DMS114 treated with DMSO at 0.1 percent for 48 hours (cell line): ENCODE measurements at regions not wholly inside any gene's neighbourhood (a gene's known extent, or its start where the extent isn't known, plus 50 kb on each side); places are given as distances from the start of the nearest gene placed in this dataset.

Source experiments
- DNase-seq: peaks from one replicate; lab custom pipeline; 2025; ENCODE audit not compliant: unreplicated experiment; lab: John Stamatoyannopoulos, UW

DNA sequence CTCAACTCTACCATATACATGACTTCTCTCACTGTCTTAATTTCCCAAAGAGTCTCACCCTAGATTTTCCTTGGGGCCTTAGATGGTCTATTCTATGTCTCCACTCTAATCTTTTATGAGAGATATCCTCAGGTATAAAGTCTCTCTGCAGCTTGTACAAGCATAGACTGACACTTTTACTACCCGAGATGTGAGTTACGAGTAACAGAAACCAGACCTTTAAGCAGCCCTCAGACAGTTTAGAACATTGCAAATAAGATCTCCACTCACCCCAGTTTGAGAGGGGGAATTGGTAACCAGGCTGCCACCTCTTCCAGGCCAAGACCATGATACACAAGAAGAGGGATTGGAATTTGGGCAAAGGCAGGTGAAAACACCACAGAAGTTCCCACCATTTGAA is 542.5 kb downstream of the TLE4 start:
- no peak for DNase-seq

DNA sequence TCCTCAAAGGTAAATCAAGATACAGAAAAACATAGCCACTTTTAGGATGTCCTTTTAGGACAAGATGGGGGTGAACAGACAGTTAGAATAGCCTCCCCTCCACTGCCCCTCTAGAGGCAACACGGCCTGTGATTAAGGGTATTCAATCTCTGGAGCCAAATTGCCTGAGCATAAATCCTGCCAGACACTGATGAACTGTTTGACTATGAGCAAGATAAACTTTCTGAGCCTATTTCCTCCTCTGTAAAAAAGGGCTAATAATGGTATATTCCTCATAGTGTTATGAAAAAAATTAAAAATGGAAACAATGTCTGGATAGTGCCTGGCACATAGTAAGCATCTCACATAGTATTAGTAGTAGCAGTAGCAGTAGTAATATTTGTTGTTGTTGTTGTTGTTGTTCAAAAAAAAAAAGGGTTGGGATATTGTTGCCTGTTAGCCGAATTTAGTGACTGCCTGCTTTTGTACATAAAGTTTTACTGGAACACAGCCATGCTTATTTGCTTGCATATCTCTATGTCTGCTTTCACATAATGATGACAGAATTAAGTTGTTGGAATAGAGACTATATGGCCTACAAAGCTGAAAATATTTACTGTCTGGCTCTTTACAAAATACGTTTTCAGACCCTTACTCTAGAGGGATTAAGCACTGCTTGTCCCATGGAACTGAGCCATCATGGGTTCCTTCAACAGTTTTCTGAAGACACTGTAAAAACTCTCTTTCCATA is 536.3 kb downstream of the TLE4 start:
- no peak for DNase-seq

DNA sequence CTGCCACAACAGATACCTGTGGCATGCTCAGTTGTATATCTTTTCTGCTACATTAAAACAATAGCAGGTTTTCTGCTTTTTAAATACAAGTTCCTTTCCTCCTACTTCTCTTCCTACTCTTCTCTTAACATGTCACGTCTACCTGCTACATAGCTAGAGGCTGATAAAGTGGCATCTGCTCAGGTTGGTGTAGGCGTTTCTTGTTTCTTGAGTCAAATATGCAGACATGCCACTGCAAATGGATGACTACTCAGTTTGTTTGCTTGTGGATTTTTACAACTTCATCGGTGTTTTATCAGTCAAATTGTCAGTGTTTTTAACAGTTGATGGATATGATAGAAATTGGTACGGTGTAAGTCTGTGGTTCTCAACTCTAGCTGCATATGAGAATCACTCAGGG is 525.7 kb downstream of the TLE4 start:
- DNase-seq = no peak

DNA sequence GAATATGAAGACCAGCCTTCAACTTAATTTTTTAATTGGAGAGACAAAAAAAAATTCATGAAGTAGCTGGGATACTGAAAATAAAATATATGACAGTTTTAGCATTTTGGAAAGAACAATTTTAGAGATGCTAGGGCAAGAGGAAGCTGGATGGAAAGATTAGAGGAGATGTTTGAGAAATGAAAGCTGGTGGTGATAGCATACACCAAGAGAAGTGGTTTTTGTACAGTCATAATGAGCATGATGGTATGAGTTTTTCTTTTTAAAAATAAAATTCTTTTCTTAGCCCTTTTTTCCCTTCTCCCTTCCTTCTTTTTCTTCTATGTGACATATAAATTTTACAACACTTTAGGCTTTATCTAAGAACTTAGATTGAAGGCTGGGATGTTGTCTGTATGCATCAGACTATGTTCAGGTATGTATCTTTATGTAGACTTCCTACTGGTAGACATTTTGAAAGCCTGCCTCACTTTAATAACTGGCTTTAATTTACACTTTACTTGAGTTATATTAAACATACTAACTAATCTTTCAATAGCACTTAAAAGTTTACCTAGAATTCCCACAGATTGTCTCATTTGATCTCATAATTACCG is 522.5 kb downstream of the TLE4 start:
- DNase-seq = no peak

DNA sequence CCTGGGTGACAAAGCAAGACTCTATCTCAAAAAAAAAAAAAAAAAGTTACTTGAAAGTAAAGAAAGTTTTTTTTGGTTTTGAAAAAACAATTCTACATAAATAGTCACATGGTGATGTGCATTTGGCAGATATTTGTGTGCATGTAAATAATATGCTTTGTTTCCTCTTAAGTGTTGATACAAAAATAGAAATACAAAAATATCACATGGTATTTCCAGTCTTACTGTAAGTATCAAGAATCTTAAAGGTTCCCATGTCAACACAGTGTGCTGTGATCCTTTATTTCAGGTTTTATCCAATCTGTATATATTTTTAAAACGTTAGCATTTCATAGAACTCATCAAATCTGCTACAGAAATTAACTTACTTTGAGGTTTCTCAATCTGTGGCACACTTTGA is 521.9 kb downstream of the TLE4 start:
- DNase-seq = no peak

DNA sequence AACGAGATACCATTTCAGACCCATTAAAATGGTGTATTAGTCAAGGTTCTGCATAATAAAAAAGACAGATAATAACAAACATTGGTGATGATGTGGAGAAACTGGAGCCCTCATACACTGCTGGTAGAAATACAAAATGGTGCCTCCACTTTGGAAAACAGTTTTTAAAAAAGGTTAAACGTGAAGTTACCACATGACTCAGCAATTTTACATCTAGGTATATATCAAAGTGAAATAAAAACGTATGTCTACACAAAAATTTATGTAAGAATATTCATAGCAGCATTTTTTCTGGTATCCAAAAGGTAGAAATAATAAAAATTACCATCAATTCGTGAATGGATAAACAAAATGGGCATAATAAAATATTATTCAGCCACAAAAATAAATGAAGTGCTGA is 519.8 kb downstream of the TLE4 start:
- no peak for DNase-seq

DNA sequence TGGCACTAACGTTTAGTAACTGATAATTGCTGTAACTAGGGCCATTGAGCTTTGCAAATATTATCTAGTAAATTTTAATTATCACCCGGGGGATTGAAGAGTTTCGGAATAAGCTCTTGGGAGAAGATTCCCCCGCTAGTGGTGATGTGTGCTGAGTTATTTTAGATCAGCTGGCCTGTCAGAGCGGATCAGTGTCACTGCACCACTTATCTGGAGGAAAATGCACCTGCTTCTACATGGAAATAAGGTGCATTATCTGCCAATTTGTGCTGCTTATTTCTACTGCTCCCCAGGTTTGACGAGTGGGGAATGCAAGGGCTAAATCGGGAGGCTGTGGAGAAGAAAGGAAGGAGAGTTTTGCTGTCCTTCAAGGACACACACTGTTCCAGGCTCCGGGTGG is 518.6 kb downstream of the TLE4 start:
- DNase-seq = no peak

DNA sequence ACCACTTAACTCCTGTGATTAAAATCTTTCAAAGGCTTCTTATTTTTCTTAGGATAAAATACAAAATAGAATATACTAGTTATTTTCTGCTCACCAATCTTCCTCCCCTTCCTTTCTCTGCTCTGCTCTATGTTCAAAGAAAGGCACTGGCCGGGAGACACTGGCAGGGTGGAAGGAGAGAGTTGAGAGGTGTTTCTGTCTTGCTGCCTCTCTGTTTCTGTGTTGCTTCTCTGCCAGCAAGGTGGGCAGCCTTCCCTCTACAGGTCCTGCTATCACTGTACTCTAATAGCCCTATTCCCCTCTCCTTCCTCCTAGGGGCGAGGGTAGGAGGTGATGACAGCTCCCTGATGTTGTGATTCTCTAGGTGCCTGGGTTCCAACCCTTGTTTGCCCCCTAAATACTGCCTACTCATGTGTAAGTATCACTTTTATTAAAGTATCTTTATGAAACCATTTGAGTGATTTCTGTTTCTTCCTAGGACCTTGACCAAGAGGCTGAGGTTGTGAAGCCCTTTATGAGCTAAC is 515.1 kb downstream of the TLE4 start:
- no peak for DNase-seq

DNA sequence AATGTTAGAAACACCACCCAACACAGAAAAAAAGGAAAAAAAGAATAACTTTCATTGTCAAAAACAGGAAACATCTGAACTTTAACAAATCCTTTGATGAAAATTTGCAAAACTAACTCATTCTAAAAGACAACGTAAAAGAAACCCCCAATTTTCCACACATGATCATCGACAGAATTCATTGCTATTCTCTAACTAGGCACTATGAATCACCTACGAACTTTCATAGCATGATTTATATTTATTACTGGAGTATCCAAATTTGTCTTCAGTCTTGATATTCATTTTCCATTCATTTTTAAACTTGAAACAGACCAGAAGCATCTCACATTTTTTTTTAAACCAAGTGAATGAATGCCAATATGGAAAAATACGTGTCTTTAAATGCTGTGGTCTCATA is 514.6 kb downstream of the TLE4 start:
- no peak for DNase-seq

DNA sequence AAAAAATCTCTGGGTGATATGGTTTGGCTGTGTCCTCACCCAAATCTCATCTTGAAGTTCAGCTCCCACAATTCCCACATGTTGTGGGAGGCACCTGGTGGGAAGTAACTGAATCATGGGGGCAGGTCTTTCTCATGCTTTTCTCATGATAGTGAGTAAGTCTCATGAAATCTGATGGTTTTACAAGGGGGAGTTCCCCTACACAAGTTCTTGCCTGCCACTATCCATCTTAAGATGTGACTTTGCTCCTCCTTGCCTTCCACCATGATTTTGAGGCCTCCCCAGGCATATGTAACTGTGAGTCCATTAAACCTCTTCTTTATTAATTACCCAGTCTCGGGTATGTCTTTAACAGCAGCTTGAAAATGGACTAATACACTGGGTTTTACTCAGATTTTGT is 513.9 kb downstream of the TLE4 start:
- DNase-seq = no peak

DNA sequence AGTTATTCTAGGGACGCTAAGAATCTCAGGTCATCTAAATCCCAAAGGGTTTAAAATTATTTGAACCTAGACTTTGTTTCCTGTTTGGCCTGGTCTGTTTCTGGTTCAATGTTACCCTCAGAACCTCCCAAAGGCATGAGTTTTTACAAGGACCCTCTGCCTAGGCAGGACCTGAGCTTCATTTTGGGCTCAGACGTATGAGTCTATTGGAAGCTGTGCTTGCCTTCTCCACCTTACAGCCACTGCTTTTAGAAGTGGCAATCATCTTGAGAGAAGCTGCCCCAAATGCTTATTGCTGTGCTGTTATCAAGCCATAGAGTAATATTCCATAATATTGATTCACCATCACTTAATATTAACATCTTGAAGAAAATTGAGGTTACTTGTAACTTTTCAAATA is 510.4 kb downstream of the TLE4 start:
- no peak for DNase-seq

DNA sequence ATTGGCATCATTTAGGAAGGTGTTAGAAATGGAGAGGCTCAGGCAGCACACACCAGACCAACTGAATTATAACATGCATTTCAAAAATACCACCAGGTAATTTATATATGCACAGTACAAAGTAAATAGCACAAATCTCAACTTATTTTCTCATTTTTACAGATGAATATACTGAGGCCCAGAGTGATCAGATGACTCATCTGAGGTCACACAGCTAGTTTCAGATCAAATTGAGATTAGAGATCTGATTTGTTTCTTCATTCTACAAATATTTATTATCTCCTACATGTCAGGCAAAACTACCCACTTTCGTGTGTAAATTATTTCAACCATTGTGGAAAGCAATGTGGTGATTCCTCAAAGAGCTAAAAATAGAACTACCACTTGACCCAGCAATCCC is 507.1 kb downstream of the TLE4 start:
- DNase-seq = no peak

DNA sequence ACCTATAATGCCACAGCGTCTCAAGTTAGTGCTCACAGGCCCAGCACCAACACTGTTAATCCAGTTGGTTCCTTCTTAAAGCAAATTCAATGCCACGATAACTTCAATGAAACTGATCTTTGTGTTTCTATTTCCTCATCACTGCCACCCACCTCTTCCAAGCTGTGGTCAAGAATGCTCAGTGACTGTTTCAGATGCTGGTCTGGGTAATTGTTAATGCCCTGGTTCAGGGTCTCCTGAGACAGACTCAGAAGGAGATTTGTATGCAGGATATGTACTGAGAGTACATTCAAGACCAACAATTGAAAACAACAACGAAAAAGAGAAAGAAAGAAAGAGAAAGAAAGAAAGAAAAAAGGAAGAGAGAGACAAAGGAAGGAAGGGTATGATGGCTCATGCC is 505.3 kb downstream of the TLE4 start:
- DNase-seq = no peak

DNA sequence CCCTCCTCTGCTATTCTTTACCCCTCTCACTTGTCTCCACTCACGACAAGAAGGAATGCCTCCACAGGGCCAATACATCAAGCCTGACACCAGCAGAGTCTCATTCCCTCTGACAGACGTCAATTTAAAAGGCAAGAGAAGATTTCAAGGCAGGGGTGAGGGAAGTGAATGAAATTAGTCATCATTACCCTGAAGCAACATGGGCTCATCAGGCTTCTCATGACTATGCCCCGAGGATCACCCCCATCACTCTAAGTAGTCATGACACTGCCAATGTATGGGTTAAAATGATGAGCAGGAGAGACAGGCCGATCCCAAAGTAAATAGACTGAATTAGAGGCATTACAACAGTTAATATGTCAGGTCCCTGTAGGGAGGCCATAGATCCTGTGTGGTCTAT is 504.4 kb downstream of the TLE4 start:
- no peak for DNase-seq

DNA sequence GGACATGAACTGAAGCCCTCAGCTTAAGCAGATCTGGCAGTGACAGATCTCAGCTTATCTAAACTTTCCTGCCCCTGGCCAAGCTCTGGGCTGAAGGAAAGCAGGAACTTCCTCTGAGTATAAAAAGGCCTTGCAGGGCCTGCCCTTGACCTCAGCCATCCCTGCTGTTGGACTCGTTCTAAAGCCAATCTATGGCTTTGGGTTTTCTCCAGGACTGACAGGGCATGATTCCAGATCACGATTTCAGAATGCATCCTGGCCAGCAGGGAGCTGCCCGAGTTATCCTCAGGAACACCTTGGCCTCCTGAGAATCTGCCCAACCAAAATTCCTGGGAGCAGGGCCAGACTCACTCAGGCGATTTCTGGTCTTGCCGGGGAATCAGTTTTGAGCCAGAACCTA is 502.7 kb downstream of the TLE4 start:
- no peak for DNase-seq

DNA sequence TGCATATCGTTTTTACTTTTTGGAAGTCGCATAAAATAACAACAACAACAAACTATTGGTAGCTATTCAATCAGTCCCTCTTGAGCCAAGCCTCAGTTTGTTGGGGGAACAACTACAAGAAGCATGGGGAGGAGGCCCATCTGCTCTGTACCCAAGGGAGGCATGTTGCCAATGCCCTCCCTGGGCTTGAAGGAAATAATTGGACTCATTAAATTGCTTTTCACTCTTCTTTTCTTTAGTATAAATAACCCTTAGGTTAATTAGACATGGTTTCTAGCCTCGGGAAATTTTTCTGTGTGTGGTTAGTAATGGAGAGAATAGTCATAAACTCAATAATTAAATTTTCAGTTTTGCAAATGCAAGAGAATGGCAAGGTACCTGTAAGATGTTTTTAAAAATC is 500.7 kb downstream of the TLE4 start:
- DNase-seq = no peak

DNA sequence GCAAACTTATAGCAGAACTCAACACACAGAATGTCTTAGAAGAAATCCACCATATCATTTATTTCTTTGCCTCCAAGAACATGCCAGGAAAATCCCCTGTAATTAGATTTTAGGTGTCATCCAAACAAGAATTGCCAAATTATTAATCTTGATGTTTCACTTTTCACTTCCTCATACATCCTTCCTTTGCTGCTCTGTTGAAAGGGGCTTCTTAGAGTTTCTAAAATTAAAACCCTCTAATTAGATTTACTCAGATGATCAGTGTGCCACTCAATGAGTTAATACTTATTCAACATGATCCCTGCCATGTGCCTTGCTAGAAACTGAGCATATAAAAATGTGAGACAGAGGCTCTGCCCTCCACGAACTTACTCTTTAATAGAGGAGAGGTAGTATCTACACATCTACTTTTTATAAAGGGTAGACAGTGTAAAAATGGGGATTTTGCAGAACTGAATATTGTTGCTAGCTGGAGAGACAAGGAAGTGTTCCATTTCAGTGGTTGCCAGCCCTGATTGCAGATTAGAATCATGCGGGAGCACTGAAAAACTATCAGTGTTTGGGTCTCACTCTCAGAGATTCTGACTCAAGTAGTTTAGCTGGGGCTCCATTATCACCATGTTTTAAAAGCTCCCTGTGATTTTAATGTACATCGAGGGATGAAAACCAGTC is 498.4 kb downstream of the TLE4 start:
- no peak for DNase-seq

DNA sequence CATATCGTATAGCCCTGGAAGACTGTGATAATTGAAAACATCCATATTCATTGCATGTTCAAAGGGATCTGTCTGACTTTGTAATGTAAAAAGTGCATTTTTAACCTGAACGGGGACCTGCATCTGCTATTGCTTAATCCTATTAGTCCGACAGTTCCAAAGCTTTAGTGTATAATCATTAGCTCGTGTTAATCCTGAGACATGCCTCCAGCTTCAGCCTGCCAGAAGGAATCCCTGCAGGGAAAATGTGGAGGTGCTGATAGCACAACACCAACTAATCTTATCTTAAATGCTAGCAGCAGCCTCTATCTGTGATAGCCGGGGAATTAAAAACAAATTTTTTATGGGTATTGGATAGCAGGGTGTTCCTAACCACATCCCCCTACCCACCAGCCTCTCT is 495.2 kb downstream of the TLE4 start:
- DNase-seq = no peak

DNA sequence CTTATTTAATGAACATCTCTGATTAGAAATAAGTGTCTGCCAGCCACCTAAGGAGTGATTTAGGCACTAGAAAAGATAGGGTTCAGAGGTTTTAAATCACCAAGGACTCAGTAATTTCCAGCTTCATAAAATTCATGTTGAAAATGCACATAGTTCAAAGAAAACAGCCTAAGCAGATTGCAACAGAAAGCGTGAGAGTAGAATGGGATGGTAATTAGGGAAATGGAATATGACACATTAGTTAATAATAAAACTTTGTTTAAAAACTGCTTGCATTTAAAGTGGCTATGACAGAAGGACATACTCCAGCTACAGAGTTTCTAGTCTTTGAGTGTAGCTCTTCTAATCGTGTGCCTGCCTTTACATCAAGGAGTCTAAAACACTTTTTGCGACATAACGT is 490.8 kb downstream of the TLE4 start:
- no peak for DNase-seq

DNA sequence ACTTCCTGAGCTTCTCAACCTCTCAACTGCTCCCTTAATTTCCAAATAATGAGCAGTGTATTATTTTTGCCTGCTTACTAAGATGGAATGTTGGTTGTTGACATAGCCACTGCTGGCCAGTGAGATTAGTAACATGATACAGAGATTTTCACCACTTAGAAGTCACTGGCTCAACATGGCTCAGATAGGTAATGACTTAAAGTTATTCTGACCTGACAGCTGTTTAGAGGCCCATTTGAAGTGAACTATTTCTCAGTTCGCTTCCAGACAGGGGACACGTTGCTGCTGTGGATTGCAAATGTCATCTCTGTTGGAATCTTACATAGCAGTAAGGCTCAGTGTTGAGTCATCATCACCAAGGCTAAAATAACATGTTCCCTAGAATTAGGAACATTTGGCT is 490.2 kb downstream of the TLE4 start:
- no peak for DNase-seq

DNA sequence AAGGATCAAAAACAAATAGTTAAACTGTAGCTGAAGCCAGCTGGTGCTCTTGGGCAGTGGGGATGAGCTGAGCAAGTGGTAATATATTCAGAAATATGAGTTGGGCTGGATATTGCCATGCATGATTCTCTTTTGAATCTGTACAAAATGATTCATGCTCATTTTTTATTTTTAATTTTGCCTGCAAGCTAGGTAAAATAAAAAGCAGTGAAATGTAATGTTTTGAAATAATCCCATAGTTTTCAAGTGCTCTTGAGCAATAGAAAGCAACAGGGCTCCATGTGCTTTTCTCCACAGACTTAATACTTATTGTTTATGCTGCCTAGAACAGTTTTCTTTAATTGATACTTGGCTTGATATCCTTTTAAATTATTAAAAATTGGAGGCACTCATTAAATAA is 489.3 kb downstream of the TLE4 start:
- no peak for DNase-seq

DNA sequence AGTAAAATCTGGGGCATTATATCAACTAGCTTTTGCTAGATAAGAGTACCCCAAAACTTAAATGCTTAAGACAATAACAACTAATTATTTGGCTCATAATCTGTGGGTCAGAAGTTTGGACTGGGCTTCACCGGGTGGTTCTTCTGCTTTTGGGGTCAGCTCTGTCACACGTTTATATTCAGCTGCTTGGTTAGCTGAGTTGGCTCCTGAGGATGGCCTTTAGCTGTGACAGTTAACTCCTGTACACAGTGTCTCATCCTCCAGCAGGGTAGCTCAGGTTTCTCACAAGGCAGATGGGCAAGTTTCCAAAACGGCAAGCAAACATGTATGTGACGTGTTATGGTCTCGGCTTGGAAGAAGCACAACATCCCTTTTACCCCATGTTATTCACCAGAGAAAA is 488.2 kb downstream of the TLE4 start:
- DNase-seq = no peak
